ENCODE measurements at regions not wholly inside any gene's neighbourhood (a gene's known extent, or its start where the extent isn't known, plus 50 kb on each side); places are given as distances from the start of the nearest gene placed in this dataset.

GRCh38 chr3:160135851-160136250 lies 89.4 kb upstream of the C3orf80 start:
- TF ChIP-seq POLR2A (IDR thresholded peaks at IDR 0.05; ENCODE audit: insufficient read depth in 1 of 2, low read depth in 2 of 2, low read length in 2 of 2) (no peak), HDAC2 (CRISPR knock-in tag; IDR thresholded peaks at IDR 0.05) (no peak), ATF3 (CRISPR knock-in tag; IDR thresholded peaks at IDR 0.05) (no peak), HNF4G (IDR thresholded peaks at IDR 0.05; ENCODE audit: borderline replicate concordance, low read depth, low read length) (no peak), HNF4G (CRISPR knock-in tag; IDR thresholded peaks at IDR 0.05; ENCODE audit: borderline replicate concordance, low read depth) (no peak), TFAP4 (IDR thresholded peaks at IDR 0.05; ENCODE audit: borderline replicate concordance, low read depth) (no peak), HMGXB4 (CRISPR knock-in tag; IDR thresholded peaks at IDR 0.05; ENCODE audit: borderline replicate concordance in 1 of 2, low read depth in 1 of 2) (no peak), CREB1 (IDR thresholded peaks at IDR 0.05) (no peak), CREB1 (CRISPR knock-in tag; IDR thresholded peaks at IDR 0.05) (no peak), ZNF678 (CRISPR knock-in tag; IDR thresholded peaks at IDR 0.05) (no peak), PRDM4 (CRISPR knock-in tag; IDR thresholded peaks at IDR 0.05; ENCODE audit: borderline replicate concordance) (no peak), FOXM1 (CRISPR knock-in tag; IDR thresholded peaks at IDR 0.05) (no peak), ETS1 (CRISPR knock-in tag; IDR thresholded peaks at IDR 0.05) (no peak), ONECUT2 (CRISPR knock-in tag; IDR thresholded peaks at IDR 0.05) (no peak)
